Islet precursor cell (in vitro differentiated cells): ENCODE measurements at regions not wholly inside any gene's neighbourhood (a gene's known extent, or its start where the extent isn't known, plus 50 kb on each side); places are given as distances from the start of the nearest gene placed in this dataset.

Experiments
- DNase-seq: peaks from one replicate; pipeline ENCODE4 v3.0.0-alpha.2; 2018

DNA sequence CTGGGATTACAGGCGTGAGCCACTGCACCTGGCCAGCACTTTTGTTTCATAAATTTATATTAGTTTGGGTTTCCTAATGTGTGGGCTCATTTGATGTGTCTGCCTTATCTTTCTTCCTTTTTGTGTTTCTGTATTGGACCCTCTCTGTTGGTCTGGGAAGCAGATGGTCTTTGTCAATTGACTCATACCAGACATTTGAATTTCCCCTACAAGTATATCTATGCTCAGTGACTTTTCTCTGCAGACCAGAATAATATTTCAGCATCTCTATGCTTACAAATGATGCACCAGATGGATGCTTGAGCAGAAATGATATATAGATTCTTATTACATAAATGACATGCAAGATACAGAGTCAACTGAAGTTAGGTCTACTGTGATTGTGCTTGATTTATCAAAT, 329.9 kb upstream of the SLCO3A1 start:
- no peak for DNase-seq

DNA sequence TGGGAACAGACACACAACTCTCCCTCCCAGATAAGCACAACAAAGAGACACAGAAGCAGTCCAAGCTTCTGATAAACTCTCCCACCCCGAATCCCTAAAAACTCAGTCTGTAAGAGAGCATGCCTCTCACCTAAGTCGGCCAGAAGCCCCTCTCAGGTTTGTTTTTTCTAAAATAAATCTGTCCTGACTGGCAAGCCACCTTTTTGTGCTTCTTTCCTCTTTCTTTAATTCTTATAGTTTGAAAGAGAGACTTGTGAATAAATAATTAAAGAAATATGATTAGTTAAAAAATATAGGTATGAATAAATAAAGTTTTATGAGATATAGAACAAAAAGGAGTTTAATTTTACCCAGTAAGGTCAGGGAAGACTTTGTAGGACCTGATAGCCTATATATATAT, 329.0 kb upstream of the SLCO3A1 start:
- no peak for DNase-seq

DNA sequence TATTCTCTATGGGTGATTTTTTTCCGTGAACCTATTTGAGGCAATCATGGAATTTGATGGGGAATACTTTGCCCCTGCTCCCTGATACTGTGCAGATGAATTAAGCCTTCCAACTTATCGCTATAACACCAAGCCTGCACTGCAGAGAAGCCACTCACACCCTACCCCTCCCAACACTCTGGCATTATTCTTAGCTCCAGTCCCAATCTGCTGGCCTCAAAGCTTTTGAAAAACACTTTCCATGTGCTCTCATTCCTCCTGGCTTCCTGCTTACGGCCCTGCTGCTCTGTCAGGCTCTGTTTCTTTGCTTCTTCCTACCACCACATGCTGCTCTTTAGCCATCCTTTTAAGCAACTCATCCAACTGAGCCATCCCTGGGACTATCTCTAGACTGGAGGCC, 327.8 kb upstream of the SLCO3A1 start:
- no peak for DNase-seq

DNA sequence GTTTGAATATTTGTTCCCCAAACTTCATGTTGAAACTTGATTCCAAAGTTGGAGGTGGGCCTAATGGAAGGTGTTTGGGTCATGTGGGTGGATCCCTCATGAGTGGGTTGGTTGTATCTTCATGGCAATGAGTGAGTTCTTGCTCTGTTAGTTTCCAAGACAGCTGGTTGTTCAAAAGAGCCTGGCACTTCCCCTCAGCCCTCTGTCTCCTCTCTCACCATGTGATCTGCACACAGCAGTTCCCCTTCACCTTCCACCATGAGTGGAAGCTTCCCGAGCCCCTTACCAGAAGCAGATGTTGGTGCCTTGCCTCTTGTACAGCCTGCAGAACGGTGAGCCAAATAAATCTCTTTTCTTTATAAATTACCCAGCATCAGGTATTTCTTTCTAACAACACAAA, 327.1 kb upstream of the SLCO3A1 start:
- DNase-seq, result no peak

DNA sequence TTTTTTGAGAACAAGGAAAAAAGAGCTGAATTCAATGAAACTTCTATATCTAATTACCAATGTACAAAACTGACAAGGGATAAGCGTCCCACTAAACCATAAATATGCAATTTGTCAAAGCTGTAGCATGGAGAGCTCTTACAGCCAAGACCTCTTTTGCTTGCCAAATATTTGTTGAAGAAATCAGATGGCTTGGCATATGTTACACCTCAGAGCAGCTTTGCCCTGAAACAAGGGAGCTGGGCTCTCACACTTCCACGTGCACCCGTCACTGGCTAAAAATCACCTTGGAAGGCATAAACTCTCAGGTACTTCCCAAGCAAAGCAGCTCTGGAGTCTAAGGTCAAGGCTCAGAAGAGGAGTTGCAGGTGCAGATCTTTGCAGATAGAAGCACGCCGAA, 324.7 kb upstream of the SLCO3A1 start:
- no peak for DNase-seq

GRCh38 chr15:91529534-91529933, 324.0 kb upstream of the SLCO3A1 start:
- no peak for DNase-seq

DNA sequence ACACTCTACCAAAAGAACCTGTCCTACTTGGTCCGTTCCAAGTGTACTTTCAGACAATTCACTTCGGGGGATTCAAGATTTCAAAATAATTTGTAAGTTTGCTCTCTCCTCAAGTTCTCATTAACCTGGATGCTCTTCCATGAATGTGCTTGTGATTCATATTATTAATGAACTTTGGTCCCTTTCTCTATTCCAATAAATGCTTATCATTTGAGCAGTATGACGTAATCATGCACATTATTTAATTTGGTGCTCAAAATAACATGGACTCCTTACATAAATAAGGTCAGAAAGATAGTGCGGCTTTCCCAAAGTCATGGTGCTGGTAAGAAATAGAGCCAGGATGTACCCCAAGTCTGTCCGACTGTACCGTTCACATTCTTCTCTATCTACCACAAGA, 323.2 kb upstream of the SLCO3A1 start:
- no peak for DNase-seq

DNA sequence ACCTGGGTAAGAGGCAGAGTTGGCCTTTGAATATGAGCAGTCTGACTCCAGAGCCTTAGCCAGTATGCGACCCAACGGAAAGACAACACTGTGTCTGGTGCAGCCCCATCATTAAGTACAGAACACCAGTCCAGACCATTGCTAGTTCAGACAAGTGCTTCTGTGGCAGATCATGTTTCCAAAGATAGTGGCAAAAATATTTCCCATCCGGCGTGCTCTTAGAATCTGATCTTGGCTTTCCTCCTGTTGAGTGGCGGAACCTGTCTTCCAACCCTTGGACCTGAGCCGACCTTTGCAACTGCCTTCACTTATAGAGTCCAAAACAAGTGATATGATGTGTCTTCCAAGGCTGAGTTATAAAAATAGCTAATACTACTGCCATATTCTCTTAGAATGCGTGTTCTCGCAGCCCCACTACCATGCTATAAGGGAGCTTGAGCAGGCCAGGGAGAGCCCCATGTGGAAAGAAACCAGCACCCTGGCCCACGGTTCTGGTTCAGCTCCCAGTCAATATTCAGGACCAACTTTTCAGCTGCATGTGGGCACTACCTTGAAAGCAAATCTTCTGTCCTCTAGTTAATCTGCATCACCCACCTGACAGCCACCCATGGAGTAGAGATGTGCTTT, 322.4 kb upstream of the SLCO3A1 start:
- no peak for DNase-seq

GRCh38 chr15:91534235-91534634, 319.3 kb upstream of the SLCO3A1 start:
- no peak for DNase-seq

DNA sequence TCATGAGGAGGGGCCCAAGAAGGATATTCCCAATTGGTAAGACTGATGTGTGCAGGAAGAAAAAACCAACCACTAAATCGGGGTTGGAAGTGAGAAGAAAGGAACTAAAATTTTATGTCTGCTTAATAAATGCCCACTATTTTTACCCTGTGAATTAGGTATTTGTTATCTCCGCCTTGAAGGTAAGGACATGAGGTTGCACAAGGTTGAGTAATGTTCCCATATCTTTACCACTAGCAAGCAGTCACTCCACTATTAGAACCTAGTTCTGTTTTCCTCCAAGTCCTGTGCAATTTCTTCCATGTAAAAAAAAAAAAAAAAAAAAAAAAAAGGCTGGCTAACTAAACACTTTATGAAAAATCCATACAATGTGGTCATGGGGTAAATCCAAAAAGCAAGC, 318.5 kb upstream of the SLCO3A1 start:
- no peak for DNase-seq

GRCh38 chr15:91535856-91536500, 317.5 kb upstream of the SLCO3A1 start:
- DNase-seq, result no peak

DNA sequence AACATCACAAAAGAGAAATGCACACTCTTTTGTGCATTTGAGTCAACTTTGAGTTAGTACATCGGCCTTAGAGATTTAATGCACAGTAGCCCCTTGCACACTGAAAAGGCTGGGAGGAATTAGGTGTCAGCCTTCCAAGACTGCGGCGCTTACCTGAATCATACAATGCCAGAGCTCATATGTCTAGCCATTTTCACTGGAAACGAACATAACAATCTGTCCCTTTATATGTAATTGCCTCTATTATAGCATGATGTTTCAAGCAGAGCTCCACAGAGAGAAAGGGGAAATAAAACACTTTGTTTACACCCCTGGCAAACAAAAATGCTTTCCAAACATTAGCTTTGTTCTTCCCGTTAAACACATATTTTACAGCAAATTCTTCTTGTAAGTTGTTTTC, 315.7 kb upstream of the SLCO3A1 start:
- no peak for DNase-seq

DNA sequence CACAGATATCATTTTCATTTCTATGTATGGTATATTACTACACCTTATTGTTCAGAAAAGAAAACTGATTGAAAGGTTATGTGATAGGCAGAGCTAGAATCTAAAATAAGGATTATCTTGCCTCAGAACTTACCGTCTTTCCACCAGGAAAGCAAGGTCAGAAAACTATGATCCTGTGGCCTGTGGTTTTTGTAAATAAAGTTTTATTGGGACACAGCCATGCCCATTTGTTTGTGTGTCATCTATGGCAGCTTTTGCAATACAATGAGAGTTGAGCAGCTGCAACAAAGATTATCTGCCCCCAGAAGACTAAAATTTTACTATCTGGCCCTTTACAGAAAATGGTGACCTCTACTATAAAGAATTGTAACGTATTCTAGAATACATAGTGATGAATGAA, 314.7 kb upstream of the SLCO3A1 start:
- no peak for DNase-seq

- DNase-seq, result no peak
Observed at GRCh38 chr15:91541286-91541685, 312.2 kb upstream of the SLCO3A1 start.

DNA sequence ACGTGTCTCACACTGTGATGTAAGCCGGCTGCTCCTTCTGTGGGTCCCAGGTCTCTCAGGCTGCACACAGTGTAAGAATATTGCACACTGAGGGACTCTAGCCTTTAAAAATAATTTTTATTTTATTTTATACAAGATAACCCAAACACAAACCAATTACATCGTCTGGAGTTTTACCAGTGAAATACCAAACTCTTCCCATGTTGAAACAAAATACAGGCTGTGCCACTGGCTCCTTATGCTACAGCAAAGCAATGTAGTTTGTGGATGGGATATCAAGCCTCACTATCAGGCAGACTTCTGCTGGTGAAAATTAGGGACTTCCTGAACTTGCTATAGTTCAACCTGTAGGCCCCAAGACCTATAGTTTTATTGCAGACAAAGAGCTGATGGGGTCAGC, 311.3 kb upstream of the SLCO3A1 start:
- DNase-seq, result no peak

DNA sequence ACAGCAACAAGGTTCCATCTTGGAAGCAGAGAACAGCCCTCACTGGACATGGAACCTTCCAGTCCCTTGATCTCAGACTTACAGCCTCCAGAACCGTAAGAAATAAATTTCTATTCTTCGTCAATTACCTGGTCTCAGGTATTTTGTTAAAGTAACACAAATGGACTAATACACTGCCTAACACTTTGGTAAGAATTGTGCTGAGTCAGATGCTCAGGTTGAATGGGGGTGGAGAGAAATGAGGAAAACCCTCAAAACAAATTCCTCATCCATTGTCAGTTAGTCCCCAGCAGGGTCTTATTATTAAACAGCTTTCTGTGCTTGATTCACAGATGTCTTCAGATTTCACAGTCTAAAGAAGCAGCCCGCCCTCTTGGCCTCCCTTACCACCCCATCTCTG, 306.2 kb upstream of the SLCO3A1 start:
- DNase-seq, result no peak

- DNase-seq, result no peak
Observed at GRCh38 chr15:91548549-91548948, 305.0 kb upstream of the SLCO3A1 start.

GRCh38 chr15:91549581-91549980, 303.9 kb upstream of the SLCO3A1 start:
- DNase-seq, result no peak

GRCh38 chr15:91552555-91552954, 301.0 kb upstream of the SLCO3A1 start:
- DNase-seq, result no peak

DNA sequence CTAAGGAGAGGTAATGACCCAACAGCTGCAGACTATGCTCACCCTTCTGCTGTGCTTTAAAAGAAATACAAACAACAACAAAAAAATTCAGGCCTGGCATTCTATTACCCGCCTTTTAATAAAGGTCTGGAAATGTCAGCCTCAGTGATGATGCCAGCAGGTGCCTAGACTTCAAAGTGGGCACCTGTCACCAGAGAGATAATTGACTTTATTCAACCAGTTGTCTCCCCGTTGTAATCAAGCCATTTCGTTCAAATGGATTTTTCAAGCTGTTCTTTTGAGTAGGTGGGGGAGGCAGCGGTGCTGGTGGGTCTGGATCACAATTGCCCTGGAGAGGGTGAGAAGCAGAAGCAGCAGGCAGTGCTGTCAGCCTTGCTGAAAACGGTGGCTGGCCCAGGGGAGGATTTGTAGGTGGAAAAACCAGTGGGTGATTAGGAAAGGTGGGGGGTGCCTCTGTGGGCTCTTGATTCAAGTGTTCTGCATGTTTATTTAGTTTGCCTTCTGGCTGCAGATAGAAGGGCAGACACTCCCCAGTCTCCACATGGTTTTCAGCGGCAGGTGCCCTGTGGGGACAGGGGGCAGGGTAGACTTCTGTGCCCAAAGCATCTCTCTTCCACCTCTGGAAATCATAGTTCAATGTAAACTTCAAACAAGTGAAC, 300.2 kb upstream of the SLCO3A1 start:
- no peak for DNase-seq

- no peak for DNase-seq
Observed at GRCh38 chr15:91555312-91555711, 298.2 kb upstream of the SLCO3A1 start.

- no peak for DNase-seq
Observed at GRCh38 chr15:91556926-91557325, 296.6 kb upstream of the SLCO3A1 start.

DNA sequence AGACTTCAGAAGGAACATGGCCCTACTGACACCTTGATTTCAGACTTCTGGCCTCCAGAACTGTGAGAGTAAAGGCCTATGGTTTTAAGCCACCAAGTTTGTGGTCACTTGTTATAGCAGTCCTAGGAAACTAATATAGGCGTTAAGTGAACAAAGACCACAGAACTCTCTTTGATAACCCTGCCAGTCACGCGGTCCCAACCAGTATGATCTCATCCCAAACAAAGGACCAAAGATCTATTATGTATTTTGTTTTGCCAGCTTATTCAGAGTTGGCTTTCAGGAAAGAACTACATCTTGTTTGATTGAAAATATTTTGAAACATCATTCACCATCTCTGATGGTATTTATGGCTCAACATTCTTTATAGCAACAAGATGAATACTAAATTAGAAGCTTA, 294.4 kb upstream of the SLCO3A1 start:
- DNase-seq, result no peak

DNA sequence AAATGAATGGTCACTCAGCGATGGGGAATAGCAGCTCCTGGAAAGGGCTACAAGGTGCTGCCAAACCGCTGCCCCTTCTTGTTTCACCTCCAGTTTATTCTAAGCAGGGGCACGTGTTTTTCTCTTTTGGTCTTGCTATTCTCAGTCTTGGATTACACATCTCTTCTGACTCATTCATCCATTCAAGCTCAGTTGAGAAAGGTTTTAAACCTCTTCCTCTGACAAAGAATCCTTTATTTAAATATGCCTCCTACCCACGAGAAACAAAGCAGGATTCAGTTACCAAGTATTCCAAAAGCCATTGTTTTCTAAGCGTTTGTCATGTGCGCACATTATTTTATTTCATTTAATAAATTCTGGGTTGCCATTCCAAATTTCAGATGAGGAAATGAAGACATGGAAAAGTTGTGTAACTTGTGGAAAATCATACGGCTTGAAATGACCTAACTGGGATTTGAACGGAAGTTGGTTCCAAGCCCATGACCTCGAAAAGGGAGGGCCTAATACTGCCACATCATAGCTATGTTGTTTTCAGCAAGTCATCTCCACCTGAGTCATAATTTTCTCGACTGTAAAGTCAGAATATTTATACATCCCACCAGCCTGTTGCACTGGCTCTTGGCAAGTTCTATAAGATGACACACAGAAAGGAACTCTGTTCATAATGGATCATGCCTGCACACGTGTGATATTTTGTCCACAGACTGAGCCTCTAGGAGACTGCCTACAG, 292.0 kb upstream of the SLCO3A1 start:
- no peak for DNase-seq
